GM23338 (cell line): ENCODE measurements at regions not wholly inside any gene's neighbourhood (a gene's known extent, or its start where the extent isn't known, plus 50 kb on each side); places are given as distances from the start of the nearest gene placed in this dataset.

Experiments used
- ATAC-seq: fragments of 200-7000 bp; cut with Tn5 transposase; 3 replicates; pipeline ENCODE4 v1.9.1; 2020
- DNase-seq: peaks from one replicate; pipeline ENCODE4 v3.0.0-alpha.2; 2015; ENCODE audit warnings: low spot score
- H2AFZ ChIP-seq: fragments of 200-600 bp; sonication (generic); 2 replicates; pipeline ENCODE4 v1.8.0; 2016; ENCODE audit warnings: antibody characterized with exemption, mild to moderate bottlenecking, moderate library complexity
- H3F3A ChIP-seq: fragments of 200-600 bp; sonication (generic); replicated peaks from 2 replicates; pipeline ENCODE4 v1.8.0; 2017; ENCODE audit warnings: antibody characterized with exemption, mixed run types, low read depth
- H3K27ac ChIP-seq: fragments of 200-600 bp; sonication (generic); 2 replicates; pipeline ENCODE4 v1.6.1; 2016; ENCODE audit warnings: low read depth
- H3K27me3 ChIP-seq: fragments of 200-600 bp; sonication (generic); 2 replicates; pipeline ENCODE4 v1.8.0; 2016; ENCODE audit warnings: mild to moderate bottlenecking, mixed run types, moderate library complexity; ENCODE audit not compliant: insufficient read depth
- H3K36me3 ChIP-seq: fragments of 200-600 bp; sonication (generic); 2 replicates; pipeline ENCODE4 v1.8.0; 2016; ENCODE audit warnings: mild to moderate bottlenecking; ENCODE audit not compliant: insufficient read depth
- H3K4me1 ChIP-seq: fragments of 200-600 bp; sonication (generic); 2 replicates; pipeline ENCODE4 v1.8.0; 2016; ENCODE audit warnings: mild to moderate bottlenecking, moderate library complexity; ENCODE audit not compliant: insufficient read depth
- H3K4me2 ChIP-seq: fragments of 200-600 bp; sonication (generic); 2 replicates; pipeline ENCODE4 v1.7.1; 2017; ENCODE audit warnings: mixed run types
- H3K4me3 ChIP-seq: fragments of 200-600 bp; sonication (generic); 2 replicates; pipeline ENCODE4 v1.6.1; 2016; ENCODE audit warnings: mixed run types
- H3K79me2 ChIP-seq: fragments of 200-600 bp; sonication (generic); replicated peaks from 2 replicates; pipeline ENCODE4 v1.8.0; 2017; ENCODE audit warnings: mild to moderate bottlenecking; ENCODE audit not compliant: insufficient read depth
- H3K9me2 ChIP-seq: fragments of 200-600 bp; sonication (generic); 2 replicates; pipeline ENCODE4 v1.8.0; 2017; ENCODE audit not compliant: insufficient read depth
- H4K20me1 ChIP-seq: fragments of 200-600 bp; sonication (generic); replicated peaks from 2 replicates; pipeline ENCODE4 v1.8.0; 2017; ENCODE audit warnings: mild to moderate bottlenecking; ENCODE audit not compliant: insufficient read depth
- H3K27ac Mint-ChIP-seq: 2 replicates; pipeline ENCODE4 v1.8.0; 2020; ENCODE audit warnings: inconsistent platforms, mild to moderate bottlenecking, moderate library complexity, mixed read lengths
- H3K27me3 Mint-ChIP-seq: 3 replicates; pipeline ENCODE4 v1.8.0; 2022; ENCODE audit warnings: low read depth, mild to moderate bottlenecking, moderate library complexity, mixed read lengths, inconsistent platforms; ENCODE audit not compliant: insufficient read depth, poor library complexity
- H3K36me3 Mint-ChIP-seq: 3 replicates; pipeline ENCODE4 v1.8.0; 2021; ENCODE audit warnings: low read depth, mild to moderate bottlenecking, inconsistent platforms, moderate library complexity, mixed read lengths
- H3K4me1 Mint-ChIP-seq: 3 replicates; pipeline ENCODE4 v1.8.0; 2020; ENCODE audit warnings: mild to moderate bottlenecking, inconsistent platforms, mixed read lengths
- H3K4me3 Mint-ChIP-seq: 3 replicates; pipeline ENCODE4 v1.8.0; 2021; ENCODE audit warnings: moderate library complexity, mild to moderate bottlenecking, inconsistent platforms, mixed read lengths
- H3K9me3 Mint-ChIP-seq: 3 replicates; pipeline ENCODE4 v1.8.0; 2020; ENCODE audit warnings: moderate library complexity, mild to moderate bottlenecking, inconsistent platforms, mixed read lengths
- CREB1 ChIP-seq: fragments of 250-450 bp; sonication (Bioruptor Pico); IDR thresholded peaks from 2 replicates; pipeline ENCODE4 v1.5.0; 2020; ENCODE audit warnings: low read depth, mild to moderate bottlenecking, moderate library complexity
- EZH2 ChIP-seq: fragments of 200-600 bp; sonication (generic); IDR thresholded peaks from one replicate; pipeline ENCODE4 v1.8.0; 2017; ENCODE audit warnings: antibody characterized with exemption, mild to moderate bottlenecking, low read depth; ENCODE audit not compliant: unreplicated experiment
- EZH2phosphoT487 ChIP-seq: fragments of 200-600 bp; sonication (generic); IDR thresholded peaks from one replicate; pipeline ENCODE4 v1.8.1; 2018; ENCODE audit warnings: antibody characterized with exemption; ENCODE audit not compliant: unreplicated experiment
- JUNB ChIP-seq: IDR thresholded peaks from one replicate; pipeline ENCODE4 v1.6.1; 2016; ENCODE audit warnings: antibody characterized with exemption; ENCODE audit not compliant: unreplicated experiment
- NANOG ChIP-seq: IDR thresholded peaks from 2 replicates; pipeline ENCODE4 v1.6.1; 2016; ENCODE audit warnings: antibody characterized with exemption, borderline replicate concordance
- POLR2AphosphoS5 ChIP-seq: IDR thresholded peaks from 2 replicates; pipeline ENCODE4 v1.6.1; 2016; ENCODE audit warnings: antibody characterized with exemption, low read depth
- STAT1 ChIP-seq: IDR thresholded peaks from one replicate; pipeline ENCODE4 v1.6.1; 2016; ENCODE audit warnings: antibody characterized with exemption; ENCODE audit not compliant: unreplicated experiment
- ZNF114 ChIP-seq: fragments of 250-450 bp; sonication (Bioruptor Pico); IDR thresholded peaks from 2 replicates; pipeline ENCODE4 v1.5.0; 2020; ENCODE audit warnings: mild to moderate bottlenecking, moderate library complexity
- TF ChIP-seq, protein P1 (sequence below): IDR thresholded peaks from 2 replicates; pipeline ENCODE4 v1.6.1; 2016; ENCODE audit warnings: antibody characterized with exemption
- TF ChIP-seq, protein P2 (sequence below), 2 experiments: fragments of 200-600 bp in 1 of 2; sonication (generic) in 1 of 2; conservative IDR thresholded peaks; 2 replicates each; pipeline versions ENCODE4 v1.5.1 to v1.6.1; 2016 to 2017; ENCODE audit warnings: antibody characterized with exemption in 2 of 2, low read depth in 2 of 2, mild to moderate bottlenecking in 2 of 2, moderate library complexity in 1 of 2
- TF ChIP-seq, protein P3 (sequence below): IDR thresholded peaks from one replicate; pipeline ENCODE4 v1.6.1; 2018; ENCODE audit warnings: antibody characterized with exemption; ENCODE audit not compliant: unreplicated experiment

GRCh38 chr1:104919188-104919587 is 1169.5 kb downstream of the AMY1C start:
- no peaks in the 10 kb centered on the region for H3K27me3 Mint-ChIP-seq
- no peak overlapping the region for H3K4me3 Mint-ChIP-seq
- no peaks in the 10 kb centered on the region for H3K27me3 ChIP-seq
- no peaks in the 10 kb centered on the region for H3K36me3 ChIP-seq
- no peak for ATAC-seq
- TF ChIP-seq JUNB (no peak), ZNF114 (CRISPR knock-in tag) (no peak), NANOG (no peak), STAT1 (no peak), EZH2 (no peak), EZH2phosphoT487 (no peak), POLR2AphosphoS5 (no peak), CREB1 (CRISPR knock-in tag) (no peak)
- TF ChIP-seq, protein P1, sequence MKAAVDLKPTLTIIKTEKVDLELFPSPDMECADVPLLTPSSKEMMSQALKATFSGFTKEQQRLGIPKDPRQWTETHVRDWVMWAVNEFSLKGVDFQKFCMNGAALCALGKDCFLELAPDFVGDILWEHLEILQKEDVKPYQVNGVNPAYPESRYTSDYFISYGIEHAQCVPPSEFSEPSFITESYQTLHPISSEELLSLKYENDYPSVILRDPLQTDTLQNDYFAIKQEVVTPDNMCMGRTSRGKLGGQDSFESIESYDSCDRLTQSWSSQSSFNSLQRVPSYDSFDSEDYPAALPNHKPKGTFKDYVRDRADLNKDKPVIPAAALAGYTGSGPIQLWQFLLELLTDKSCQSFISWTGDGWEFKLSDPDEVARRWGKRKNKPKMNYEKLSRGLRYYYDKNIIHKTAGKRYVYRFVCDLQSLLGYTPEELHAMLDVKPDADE = no peak
- TF ChIP-seq, protein P2, sequence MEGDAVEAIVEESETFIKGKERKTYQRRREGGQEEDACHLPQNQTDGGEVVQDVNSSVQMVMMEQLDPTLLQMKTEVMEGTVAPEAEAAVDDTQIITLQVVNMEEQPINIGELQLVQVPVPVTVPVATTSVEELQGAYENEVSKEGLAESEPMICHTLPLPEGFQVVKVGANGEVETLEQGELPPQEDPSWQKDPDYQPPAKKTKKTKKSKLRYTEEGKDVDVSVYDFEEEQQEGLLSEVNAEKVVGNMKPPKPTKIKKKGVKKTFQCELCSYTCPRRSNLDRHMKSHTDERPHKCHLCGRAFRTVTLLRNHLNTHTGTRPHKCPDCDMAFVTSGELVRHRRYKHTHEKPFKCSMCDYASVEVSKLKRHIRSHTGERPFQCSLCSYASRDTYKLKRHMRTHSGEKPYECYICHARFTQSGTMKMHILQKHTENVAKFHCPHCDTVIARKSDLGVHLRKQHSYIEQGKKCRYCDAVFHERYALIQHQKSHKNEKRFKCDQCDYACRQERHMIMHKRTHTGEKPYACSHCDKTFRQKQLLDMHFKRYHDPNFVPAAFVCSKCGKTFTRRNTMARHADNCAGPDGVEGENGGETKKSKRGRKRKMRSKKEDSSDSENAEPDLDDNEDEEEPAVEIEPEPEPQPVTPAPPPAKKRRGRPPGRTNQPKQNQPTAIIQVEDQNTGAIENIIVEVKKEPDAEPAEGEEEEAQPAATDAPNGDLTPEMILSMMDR (conservative IDR thresholded peaks at IDR 0.05; ENCODE audit: low read depth in 2 of 2) = no peak
- TF ChIP-seq, protein P3, sequence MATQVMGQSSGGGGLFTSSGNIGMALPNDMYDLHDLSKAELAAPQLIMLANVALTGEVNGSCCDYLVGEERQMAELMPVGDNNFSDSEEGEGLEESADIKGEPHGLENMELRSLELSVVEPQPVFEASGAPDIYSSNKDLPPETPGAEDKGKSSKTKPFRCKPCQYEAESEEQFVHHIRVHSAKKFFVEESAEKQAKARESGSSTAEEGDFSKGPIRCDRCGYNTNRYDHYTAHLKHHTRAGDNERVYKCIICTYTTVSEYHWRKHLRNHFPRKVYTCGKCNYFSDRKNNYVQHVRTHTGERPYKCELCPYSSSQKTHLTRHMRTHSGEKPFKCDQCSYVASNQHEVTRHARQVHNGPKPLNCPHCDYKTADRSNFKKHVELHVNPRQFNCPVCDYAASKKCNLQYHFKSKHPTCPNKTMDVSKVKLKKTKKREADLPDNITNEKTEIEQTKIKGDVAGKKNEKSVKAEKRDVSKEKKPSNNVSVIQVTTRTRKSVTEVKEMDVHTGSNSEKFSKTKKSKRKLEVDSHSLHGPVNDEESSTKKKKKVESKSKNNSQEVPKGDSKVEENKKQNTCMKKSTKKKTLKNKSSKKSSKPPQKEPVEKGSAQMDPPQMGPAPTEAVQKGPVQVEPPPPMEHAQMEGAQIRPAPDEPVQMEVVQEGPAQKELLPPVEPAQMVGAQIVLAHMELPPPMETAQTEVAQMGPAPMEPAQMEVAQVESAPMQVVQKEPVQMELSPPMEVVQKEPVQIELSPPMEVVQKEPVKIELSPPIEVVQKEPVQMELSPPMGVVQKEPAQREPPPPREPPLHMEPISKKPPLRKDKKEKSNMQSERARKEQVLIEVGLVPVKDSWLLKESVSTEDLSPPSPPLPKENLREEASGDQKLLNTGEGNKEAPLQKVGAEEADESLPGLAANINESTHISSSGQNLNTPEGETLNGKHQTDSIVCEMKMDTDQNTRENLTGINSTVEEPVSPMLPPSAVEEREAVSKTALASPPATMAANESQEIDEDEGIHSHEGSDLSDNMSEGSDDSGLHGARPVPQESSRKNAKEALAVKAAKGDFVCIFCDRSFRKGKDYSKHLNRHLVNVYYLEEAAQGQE = no peak
- no peaks in the 10 kb centered on the region for H3K9me3 Mint-ChIP-seq
- DNase-seq = no peak
- H3K4me3 ChIP-seq = no peak overlapping the region
- H3K4me1 Mint-ChIP-seq = no peaks in the 10 kb centered on the region
- H3K4me1 ChIP-seq = no peaks in the 10 kb centered on the region
- H3K9me2 ChIP-seq = peaks cover 7% of the 10 kb centered on the region; the same call in 1 of the 2 replicates
- no peaks in the 10 kb centered on the region for H4K20me1 ChIP-seq
- H2AFZ ChIP-seq = no peak overlapping the region
- no peak overlapping the region for H3K27ac Mint-ChIP-seq
- H3K27ac ChIP-seq = no peak overlapping the region
- H3K36me3 Mint-ChIP-seq = no peaks in the 10 kb centered on the region
- no peaks in the 10 kb centered on the region for H3K79me2 ChIP-seq
- no peaks in the 10 kb centered on the region for H3F3A ChIP-seq
- H3K4me2 ChIP-seq = no peak overlapping the region
